ENCODE measurements at regions not wholly inside any gene's neighbourhood (a gene's known extent, or its start where the extent isn't known, plus 50 kb on each side); places are given as distances from the start of the nearest gene placed in this dataset.

DNA sequence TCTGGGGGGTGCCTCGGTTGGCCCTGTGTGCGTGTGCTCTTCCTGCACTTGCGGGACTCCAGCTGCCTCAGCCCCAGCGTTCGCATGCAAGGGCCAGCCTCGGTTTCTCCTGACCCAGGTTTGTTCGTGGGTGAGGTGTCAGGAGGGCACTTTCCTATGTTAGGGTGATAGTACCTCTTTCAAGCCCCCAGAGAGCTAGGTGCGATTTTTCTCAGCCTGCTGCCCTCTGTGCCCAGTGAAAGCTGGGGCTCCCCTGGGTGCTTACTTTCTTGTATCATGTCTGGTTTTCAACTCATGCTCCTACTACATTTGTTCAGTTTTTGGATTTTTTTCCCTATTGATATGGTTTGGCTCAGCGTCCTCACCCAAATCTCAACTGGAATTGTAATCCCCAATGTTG is 289.2 kb downstream of the TEX29 start:
- Histone ChIP-seq H3K9ac (ENCODE audit: low read length) (no peak overlapping the region), H3K36me3 (replicated peaks; ENCODE audit: insufficient read depth, low read length) (no peaks in the 10 kb centered on the region), H3K4me3 (ENCODE audit: low read length) (no peak overlapping the region), H4K20me1 (ENCODE audit: insufficient read depth, low read length) (no peaks in the 10 kb centered on the region), H3K27me3 (replicated peaks; ENCODE audit: insufficient read depth, low read length) (no peaks in the 10 kb centered on the region), H3K9me2 (replicated peaks; ENCODE audit: insufficient read depth, low read length) (no peaks in the 10 kb centered on the region), H3K4me1 (ENCODE audit: low read length) (no peaks in the 10 kb centered on the region), H2AFZ (ENCODE audit: low read length) (no peak overlapping the region), H3K79me2 (ENCODE audit: low read length) (no peaks in the 10 kb centered on the region), H3K4me2 (ENCODE audit: low read depth, low read length) (no peak overlapping the region), H3F3A (ENCODE audit: insufficient read depth, low read length) (no peaks in the 10 kb centered on the region), H3K27ac (ENCODE audit: low read length) (no peak overlapping the region), H3K9me3 (replicated peaks; ENCODE audit: insufficient read depth, low read length) (no peaks in the 10 kb centered on the region)
- TF ChIP-seq EZH2phosphoT487 (IDR thresholded peaks at IDR 0.05; ENCODE audit: low read length) (no peak), EZH2 (optimal IDR thresholded peaks at IDR 0.05; ENCODE audit: low read depth, low read length) (no peak)
- TF ChIP-seq, protein P1, sequence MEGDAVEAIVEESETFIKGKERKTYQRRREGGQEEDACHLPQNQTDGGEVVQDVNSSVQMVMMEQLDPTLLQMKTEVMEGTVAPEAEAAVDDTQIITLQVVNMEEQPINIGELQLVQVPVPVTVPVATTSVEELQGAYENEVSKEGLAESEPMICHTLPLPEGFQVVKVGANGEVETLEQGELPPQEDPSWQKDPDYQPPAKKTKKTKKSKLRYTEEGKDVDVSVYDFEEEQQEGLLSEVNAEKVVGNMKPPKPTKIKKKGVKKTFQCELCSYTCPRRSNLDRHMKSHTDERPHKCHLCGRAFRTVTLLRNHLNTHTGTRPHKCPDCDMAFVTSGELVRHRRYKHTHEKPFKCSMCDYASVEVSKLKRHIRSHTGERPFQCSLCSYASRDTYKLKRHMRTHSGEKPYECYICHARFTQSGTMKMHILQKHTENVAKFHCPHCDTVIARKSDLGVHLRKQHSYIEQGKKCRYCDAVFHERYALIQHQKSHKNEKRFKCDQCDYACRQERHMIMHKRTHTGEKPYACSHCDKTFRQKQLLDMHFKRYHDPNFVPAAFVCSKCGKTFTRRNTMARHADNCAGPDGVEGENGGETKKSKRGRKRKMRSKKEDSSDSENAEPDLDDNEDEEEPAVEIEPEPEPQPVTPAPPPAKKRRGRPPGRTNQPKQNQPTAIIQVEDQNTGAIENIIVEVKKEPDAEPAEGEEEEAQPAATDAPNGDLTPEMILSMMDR (IDR thresholded peaks at IDR 0.05; ENCODE audit: low read length) = no peak
- no peak for DNase-seq

DNA sequence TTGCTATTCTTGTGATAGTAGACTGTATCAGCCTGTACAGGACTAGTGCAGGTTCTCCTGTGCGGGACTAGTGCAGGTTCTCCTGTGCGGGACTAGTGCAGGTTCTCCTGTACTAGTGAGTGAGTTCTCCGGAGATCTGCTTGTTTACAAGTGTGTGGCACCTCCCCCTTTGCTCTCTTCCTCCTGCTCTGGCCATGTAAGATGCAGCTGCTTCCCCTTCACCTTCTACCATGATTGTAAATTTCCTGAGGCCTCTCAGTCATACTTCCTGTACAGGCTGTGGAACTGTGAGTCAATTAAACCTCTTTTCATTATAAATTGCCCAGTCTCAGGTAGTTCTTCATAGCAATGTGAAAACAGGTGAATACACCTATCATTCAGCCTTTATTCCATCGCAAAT is 289.6 kb downstream of the TEX29 start:
- TF ChIP-seq EZH2 (optimal IDR thresholded peaks at IDR 0.05; ENCODE audit: low read depth, low read length) (no peak), EZH2phosphoT487 (IDR thresholded peaks at IDR 0.05; ENCODE audit: low read length) (no peak)
- TF ChIP-seq, protein P1 (IDR thresholded peaks at IDR 0.05; ENCODE audit: low read length) = no peak
- Histone ChIP-seq H3K27ac (ENCODE audit: low read length) (no peak overlapping the region), H2AFZ (ENCODE audit: low read length) (no peak overlapping the region), H3K27me3 (replicated peaks; ENCODE audit: insufficient read depth, low read length) (no peaks in the 10 kb centered on the region), H3F3A (ENCODE audit: insufficient read depth, low read length) (no peaks in the 10 kb centered on the region), H3K4me2 (ENCODE audit: low read depth, low read length) (no peak overlapping the region), H3K36me3 (replicated peaks; ENCODE audit: insufficient read depth, low read length) (no peaks in the 10 kb centered on the region), H3K9me2 (replicated peaks; ENCODE audit: insufficient read depth, low read length) (no peaks in the 10 kb centered on the region), H3K9me3 (replicated peaks; ENCODE audit: insufficient read depth, low read length) (no peaks in the 10 kb centered on the region), H4K20me1 (ENCODE audit: insufficient read depth, low read length) (no peaks in the 10 kb centered on the region), H3K9ac (ENCODE audit: low read length) (no peak overlapping the region), H3K4me3 (ENCODE audit: low read length) (no peak overlapping the region), H3K79me2 (ENCODE audit: low read length) (no peaks in the 10 kb centered on the region), H3K4me1 (ENCODE audit: low read length) (no peaks in the 10 kb centered on the region)
- DNase-seq = no peak

DNA sequence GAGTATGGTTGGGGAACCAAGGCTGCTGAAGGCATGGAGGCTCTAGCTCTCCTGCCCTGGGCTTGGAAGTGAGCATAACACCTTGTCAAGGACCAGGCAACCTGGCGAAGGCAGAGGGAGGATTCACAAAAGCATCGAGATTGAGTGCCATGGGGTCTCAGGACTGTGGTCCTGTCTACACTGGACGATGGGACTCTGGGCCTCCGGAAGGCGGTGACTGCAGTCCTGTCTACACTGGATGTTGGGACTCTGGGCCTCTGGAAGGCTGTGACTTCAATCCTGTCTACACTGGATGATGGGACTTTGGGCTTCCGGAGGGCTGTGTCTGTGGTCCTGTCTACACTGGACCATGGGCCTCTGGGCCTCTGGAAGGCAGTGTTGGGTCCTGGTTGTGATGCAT is 290.4 kb downstream of the TEX29 start:
- TF ChIP-seq, protein P1 (IDR thresholded peaks at IDR 0.05; ENCODE audit: low read length) = no peak
- TF ChIP-seq EZH2phosphoT487 (IDR thresholded peaks at IDR 0.05; ENCODE audit: low read length) (no peak), EZH2 (optimal IDR thresholded peaks at IDR 0.05; ENCODE audit: low read depth, low read length) (no peak)
- H4K20me1 ChIP-seq (ENCODE audit: insufficient read depth, low read length) = no peaks in the 10 kb centered on the region
- no peaks in the 10 kb centered on the region for H3K27me3 ChIP-seq (replicated peaks; ENCODE audit: insufficient read depth, low read length)

More for the DNA sequence above, 290.4 kb downstream of the TEX29 start:
- Histone ChIP-seq H3K9me3 (replicated peaks; ENCODE audit: insufficient read depth, low read length) (no peaks in the 10 kb centered on the region), H3K36me3 (replicated peaks; ENCODE audit: insufficient read depth, low read length) (no peaks in the 10 kb centered on the region), H3F3A (ENCODE audit: insufficient read depth, low read length) (no peaks in the 10 kb centered on the region), H3K4me2 (ENCODE audit: low read depth, low read length) (no peak overlapping the region), H3K4me1 (ENCODE audit: low read length) (no peaks in the 10 kb centered on the region), H3K4me3 (ENCODE audit: low read length) (no peak overlapping the region), H3K27ac (ENCODE audit: low read length) (no peak overlapping the region), H3K9ac (ENCODE audit: low read length) (no peak overlapping the region), H3K79me2 (ENCODE audit: low read length) (no peaks in the 10 kb centered on the region), H2AFZ (ENCODE audit: low read length) (no peak overlapping the region), H3K9me2 (replicated peaks; ENCODE audit: insufficient read depth, low read length) (no peaks in the 10 kb centered on the region)
- no peak for DNase-seq
